ENCODE measurements at regions not wholly inside any gene's neighbourhood (a gene's known extent, or its start where the extent isn't known, plus 50 kb on each side); places are given as distances from the start of the nearest gene placed in this dataset.

DNA sequence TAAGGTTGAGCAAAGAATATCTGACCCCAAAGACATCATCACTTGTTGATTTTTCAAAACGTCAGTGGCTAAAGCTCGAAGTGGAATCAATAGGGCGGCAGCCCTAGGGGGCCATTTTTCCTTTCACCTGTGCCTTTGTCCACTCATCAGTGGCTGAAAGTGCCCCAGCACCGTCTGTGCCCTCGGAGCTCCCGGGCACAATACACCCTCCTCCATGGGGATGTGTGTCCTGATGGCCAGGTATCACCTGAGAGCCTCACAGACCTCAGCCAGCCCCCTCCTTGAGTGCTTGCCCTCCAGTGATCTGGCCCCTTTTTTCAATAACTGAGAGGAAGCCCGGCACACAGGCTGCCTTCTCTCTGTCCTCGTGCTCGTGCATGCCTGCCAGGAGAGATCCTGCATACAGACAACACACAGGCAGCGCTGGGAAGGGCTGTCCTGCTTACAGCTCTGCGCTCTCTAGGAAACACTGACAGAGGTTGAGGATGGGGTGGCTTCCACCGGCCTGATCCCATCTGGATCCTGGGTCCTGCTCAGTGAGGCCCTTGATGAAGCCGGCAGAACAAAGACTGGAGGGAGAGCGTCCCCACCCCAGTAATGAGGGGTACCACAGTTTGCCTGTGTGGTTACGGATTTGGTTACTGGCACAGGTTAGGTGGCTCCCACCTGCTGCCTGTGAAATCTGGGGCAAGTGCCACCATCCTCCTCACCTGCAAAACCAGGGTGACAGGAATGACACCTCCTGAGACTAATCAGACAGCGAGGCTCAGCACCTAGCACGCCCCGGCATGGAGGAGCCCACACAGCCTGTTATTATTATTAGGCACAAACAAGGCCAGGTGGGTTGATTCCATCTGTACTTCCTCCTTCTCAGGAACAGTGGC is 197.5 kb upstream of the RAB6C start:
- TF ChIP-seq CTCF (IDR thresholded peaks at IDR 0.05; ENCODE audit: insufficient read depth, low read length, poor library complexity, severe bottlenecking) = no peak
- TF ChIP-seq EZH2phosphoT487 (conservative IDR thresholded peaks at IDR 0.05; ENCODE audit: low read length) = no peak
